ENCODE measurements at regions not wholly inside any gene's neighbourhood (a gene's known extent, or its start where the extent isn't known, plus 50 kb on each side); places are given as distances from the start of the nearest gene placed in this dataset.

DNA sequence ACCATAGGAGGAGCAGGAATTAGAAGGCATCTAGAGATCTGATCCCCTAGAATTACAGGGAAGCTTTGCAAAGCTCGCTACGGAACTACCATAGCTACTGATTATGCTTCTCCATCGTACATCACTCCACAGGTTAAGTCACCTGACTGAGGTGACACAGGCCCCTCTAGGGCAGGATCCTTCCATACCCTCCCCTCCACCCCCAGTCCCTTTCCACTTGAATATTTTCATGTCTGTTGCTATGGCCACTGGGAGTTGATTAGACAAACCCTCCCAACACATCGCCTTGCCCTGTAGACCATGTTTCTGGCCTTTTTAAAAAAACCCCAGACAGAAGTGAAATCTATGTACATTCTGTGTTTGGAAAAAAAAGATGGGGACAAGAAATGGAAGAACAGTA lies 287.1 kb downstream of the SOX9 start:
- Histone ChIP-seq H3K27me3 (ENCODE audit: control insufficient read depth in 4 of 4, insufficient read depth in 4 of 4, low read length in 3 of 4) (no peaks in the 10 kb centered on the region), H3K4me3 (ENCODE audit: low read depth in 1 of 3, low read length in 3 of 3) (no peak overlapping the region), H3K27ac (ENCODE audit: low read depth in 1 of 2, low read length in 2 of 2) (no peak overlapping the region), H3K36me3 (ENCODE audit: control insufficient read depth in 4 of 4, insufficient read depth in 3 of 4, low read depth in 1 of 4, low read length in 3 of 4) (no peaks in the 10 kb centered on the region), H3K9ac (ENCODE audit: low read depth in 1 of 2, low read length in 2 of 2) (no peak overlapping the region), H3K4me1 (ENCODE audit: control insufficient read depth in 4 of 4, insufficient read depth in 4 of 4, low read length in 3 of 4) (no peaks in the 10 kb centered on the region), H3K9me3 (ENCODE audit: control insufficient read depth in 4 of 4, low read length in 3 of 4) (no peaks in the 10 kb centered on the region)
- TF ChIP-seq FOXA2 (IDR thresholded peaks at IDR 0.05) (no peak), FOXA1 (IDR thresholded peaks at IDR 0.05) (no peak), HNF4G (IDR thresholded peaks at IDR 0.05) (no peak)
- TF ChIP-seq, protein P1, sequence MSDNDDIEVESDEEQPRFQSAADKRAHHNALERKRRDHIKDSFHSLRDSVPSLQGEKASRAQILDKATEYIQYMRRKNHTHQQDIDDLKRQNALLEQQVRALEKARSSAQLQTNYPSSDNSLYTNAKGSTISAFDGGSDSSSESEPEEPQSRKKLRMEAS (IDR thresholded peaks at IDR 0.05): no peak
- WGBS: 90% methylated on average over 4 of the region's 4 CpGs
- DNase-seq (ENCODE audit: low spot score): no peak

DNA sequence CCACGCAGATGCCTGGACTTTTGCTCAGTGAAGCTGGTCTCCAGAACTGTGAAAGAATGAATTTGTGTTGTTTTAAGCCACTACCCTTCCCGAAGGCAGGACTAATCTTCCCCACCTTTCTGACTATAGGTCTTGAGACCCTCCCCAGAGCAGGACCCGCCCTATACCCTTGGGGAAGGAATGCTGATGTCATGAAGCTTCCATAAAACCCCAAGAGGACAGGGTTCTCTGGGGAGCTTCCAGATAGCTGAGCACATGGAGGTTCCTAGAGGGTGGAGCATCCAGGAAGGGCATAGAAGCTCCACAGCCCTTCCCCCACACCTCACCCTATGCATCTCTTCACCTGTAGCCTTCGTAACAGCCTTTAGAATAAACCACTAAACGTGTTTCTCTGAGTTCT lies 287.8 kb downstream of the SOX9 start:
- TF ChIP-seq GABPA (IDR thresholded peaks at IDR 0.05 in 1 of 2, conservative IDR thresholded peaks at IDR 0.05 in 1 of 2): no peak
- TF ChIP-seq SP1 (IDR thresholded peaks at IDR 0.05): no peak
- TF ChIP-seq TAF1 (conservative IDR thresholded peaks at IDR 0.05): no peak
- TF ChIP-seq HNF4G (IDR thresholded peaks at IDR 0.05): no peak
- TF ChIP-seq NR2F2 (IDR thresholded peaks at IDR 0.05): no peak
- TF ChIP-seq JUND (IDR thresholded peaks at IDR 0.05): no peak
- no peak for TF ChIP-seq HNF4A (conservative IDR thresholded peaks at IDR 0.05)
- TF ChIP-seq, protein P2, sequence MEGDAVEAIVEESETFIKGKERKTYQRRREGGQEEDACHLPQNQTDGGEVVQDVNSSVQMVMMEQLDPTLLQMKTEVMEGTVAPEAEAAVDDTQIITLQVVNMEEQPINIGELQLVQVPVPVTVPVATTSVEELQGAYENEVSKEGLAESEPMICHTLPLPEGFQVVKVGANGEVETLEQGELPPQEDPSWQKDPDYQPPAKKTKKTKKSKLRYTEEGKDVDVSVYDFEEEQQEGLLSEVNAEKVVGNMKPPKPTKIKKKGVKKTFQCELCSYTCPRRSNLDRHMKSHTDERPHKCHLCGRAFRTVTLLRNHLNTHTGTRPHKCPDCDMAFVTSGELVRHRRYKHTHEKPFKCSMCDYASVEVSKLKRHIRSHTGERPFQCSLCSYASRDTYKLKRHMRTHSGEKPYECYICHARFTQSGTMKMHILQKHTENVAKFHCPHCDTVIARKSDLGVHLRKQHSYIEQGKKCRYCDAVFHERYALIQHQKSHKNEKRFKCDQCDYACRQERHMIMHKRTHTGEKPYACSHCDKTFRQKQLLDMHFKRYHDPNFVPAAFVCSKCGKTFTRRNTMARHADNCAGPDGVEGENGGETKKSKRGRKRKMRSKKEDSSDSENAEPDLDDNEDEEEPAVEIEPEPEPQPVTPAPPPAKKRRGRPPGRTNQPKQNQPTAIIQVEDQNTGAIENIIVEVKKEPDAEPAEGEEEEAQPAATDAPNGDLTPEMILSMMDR (IDR thresholded peaks at IDR 0.05; ENCODE audit: low read depth, low read length, missing input control): no peak
- no peak for TF ChIP-seq RXRA (IDR thresholded peaks at IDR 0.05)
- TF ChIP-seq, protein P3, sequence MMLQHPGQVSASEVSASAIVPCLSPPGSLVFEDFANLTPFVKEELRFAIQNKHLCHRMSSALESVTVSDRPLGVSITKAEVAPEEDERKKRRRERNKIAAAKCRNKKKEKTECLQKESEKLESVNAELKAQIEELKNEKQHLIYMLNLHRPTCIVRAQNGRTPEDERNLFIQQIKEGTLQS (IDR thresholded peaks at IDR 0.05): no peak
- TF ChIP-seq EGR1 (IDR thresholded peaks at IDR 0.05; ENCODE audit: low read depth in 2 of 2): no peak
- TF ChIP-seq, protein P1 (IDR thresholded peaks at IDR 0.05): no peak
- TF ChIP-seq, protein P4, sequence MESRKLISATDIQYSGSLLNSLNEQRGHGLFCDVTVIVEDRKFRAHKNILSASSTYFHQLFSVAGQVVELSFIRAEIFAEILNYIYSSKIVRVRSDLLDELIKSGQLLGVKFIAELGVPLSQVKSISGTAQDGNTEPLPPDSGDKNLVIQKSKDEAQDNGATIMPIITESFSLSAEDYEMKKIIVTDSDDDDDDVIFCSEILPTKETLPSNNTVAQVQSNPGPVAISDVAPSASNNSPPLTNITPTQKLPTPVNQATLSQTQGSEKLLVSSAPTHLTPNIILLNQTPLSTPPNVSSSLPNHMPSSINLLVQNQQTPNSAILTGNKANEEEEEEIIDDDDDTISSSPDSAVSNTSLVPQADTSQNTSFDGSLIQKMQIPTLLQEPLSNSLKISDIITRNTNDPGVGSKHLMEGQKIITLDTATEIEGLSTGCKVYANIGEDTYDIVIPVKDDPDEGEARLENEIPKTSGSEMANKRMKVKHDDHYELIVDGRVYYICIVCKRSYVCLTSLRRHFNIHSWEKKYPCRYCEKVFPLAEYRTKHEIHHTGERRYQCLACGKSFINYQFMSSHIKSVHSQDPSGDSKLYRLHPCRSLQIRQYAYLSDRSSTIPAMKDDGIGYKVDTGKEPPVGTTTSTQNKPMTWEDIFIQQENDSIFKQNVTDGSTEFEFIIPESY (IDR thresholded peaks at IDR 0.05): no peak
- TF ChIP-seq, protein P5, sequence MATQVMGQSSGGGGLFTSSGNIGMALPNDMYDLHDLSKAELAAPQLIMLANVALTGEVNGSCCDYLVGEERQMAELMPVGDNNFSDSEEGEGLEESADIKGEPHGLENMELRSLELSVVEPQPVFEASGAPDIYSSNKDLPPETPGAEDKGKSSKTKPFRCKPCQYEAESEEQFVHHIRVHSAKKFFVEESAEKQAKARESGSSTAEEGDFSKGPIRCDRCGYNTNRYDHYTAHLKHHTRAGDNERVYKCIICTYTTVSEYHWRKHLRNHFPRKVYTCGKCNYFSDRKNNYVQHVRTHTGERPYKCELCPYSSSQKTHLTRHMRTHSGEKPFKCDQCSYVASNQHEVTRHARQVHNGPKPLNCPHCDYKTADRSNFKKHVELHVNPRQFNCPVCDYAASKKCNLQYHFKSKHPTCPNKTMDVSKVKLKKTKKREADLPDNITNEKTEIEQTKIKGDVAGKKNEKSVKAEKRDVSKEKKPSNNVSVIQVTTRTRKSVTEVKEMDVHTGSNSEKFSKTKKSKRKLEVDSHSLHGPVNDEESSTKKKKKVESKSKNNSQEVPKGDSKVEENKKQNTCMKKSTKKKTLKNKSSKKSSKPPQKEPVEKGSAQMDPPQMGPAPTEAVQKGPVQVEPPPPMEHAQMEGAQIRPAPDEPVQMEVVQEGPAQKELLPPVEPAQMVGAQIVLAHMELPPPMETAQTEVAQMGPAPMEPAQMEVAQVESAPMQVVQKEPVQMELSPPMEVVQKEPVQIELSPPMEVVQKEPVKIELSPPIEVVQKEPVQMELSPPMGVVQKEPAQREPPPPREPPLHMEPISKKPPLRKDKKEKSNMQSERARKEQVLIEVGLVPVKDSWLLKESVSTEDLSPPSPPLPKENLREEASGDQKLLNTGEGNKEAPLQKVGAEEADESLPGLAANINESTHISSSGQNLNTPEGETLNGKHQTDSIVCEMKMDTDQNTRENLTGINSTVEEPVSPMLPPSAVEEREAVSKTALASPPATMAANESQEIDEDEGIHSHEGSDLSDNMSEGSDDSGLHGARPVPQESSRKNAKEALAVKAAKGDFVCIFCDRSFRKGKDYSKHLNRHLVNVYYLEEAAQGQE (IDR thresholded peaks at IDR 0.05): no peak
- no peak for TF ChIP-seq YY1 (IDR thresholded peaks at IDR 0.05)
- TF ChIP-seq FOXA2 (IDR thresholded peaks at IDR 0.05): no peak
- no peak for TF ChIP-seq FOXA1 (IDR thresholded peaks at IDR 0.05)
- no peak for TF ChIP-seq RAD21 (IDR thresholded peaks at IDR 0.05)
- Histone ChIP-seq H3K9ac (ENCODE audit: low read depth in 1 of 2, low read length in 2 of 2) (no peak overlapping the region), H3K27ac (ENCODE audit: low read depth in 1 of 2, low read length in 2 of 2) (no peak overlapping the region), H3K4me1 (ENCODE audit: control insufficient read depth in 4 of 4, insufficient read depth in 4 of 4, low read length in 3 of 4) (no peaks in the 10 kb centered on the region), H3K27me3 (ENCODE audit: control insufficient read depth in 4 of 4, insufficient read depth in 4 of 4, low read length in 3 of 4) (no peaks in the 10 kb centered on the region), H3K9me3 (ENCODE audit: control insufficient read depth in 4 of 4, low read length in 3 of 4) (no peaks in the 10 kb centered on the region), H3K36me3 (ENCODE audit: control insufficient read depth in 4 of 4, insufficient read depth in 3 of 4, low read depth in 1 of 4, low read length in 3 of 4) (no peaks in the 10 kb centered on the region), H3K4me3 (ENCODE audit: low read depth in 1 of 3, low read length in 3 of 3) (no peak overlapping the region)
- no peak for DNase-seq (ENCODE audit: low spot score)
- 73% methylated on average over 5 of the region's 5 CpGs for WGBS

All from liver (tissue), 8 donors.